Activated CD8-positive, alpha-beta memory T cell treated with anti-CD3 and anti-CD28 coated beads, Interleukin-2, amount 10 ng/mL, durations not matched to agents 7 days and 5 days (primary cell): ENCODE measurements at regions not wholly inside any gene's neighbourhood (a gene's known extent, or its start where the extent isn't known, plus 50 kb on each side); places are given as distances from the start of the nearest gene placed in this dataset.
"Not testable (repeated sequence)": the region's sequence is repeated elsewhere in the genome, so short reads cannot be mapped to it uniquely, and the experiment has no call there.

ENCODE experiments used
- ATAC-seq: fragments of 150-1000 bp; cut with Tn5 transposase; one replicate; pipeline ENCODE4 v1.10.0; 2021; ENCODE audit warnings: moderate library complexity
- CTCF ChIA-PET: fragments of 350-600 bp; sonication (Branson Sonifier 250); formaldehyde crosslinking; loops from one replicate; lab custom pipeline; 2021; ENCODE audit warnings: antibody characterized with exemption; lab: Charles Lee
- DNase-seq: peaks from one replicate; pipeline ENCODE4 v3.0.0-alpha.2; 2020
- H3K27ac Mint-ChIP-seq: one replicate; pipeline ENCODE4 v1.8.0; 2021; ENCODE audit warnings: mild to moderate bottlenecking, mixed read lengths
- H3K27me3 Mint-ChIP-seq: one replicate; pipeline ENCODE4 v1.8.0; 2021; ENCODE audit warnings: mixed read lengths
- H3K36me3 Mint-ChIP-seq: one replicate; pipeline ENCODE4 v1.8.0; 2021; ENCODE audit warnings: mild to moderate bottlenecking, mixed read lengths
- H3K4me1 Mint-ChIP-seq: one replicate; pipeline ENCODE4 v1.8.0; 2021; ENCODE audit warnings: mixed read lengths
- H3K4me3 Mint-ChIP-seq: one replicate; pipeline ENCODE4 v1.8.0; 2021; ENCODE audit warnings: mild to moderate bottlenecking, moderate library complexity, mixed read lengths
- H3K9me3 Mint-ChIP-seq: one replicate; pipeline ENCODE4 v1.8.0; 2022; ENCODE audit warnings: low read depth, mixed read lengths

GRCh38 chrX:3795411-3795810 lies 82.0 kb upstream of the PRKX start:
- DNase-seq, CTCF ChIA-PET, H3K9me3 Mint-ChIP-seq, ATAC-seq, H3K27ac Mint-ChIP-seq, H3K4me1 Mint-ChIP-seq, H3K4me3 Mint-ChIP-seq, H3K36me3 Mint-ChIP-seq: not testable (repeated sequence)
- peaks cover 26% of the 10 kb centered on the region for H3K27me3 Mint-ChIP-seq

GRCh38 chrX:3791449-3791848 lies 78.0 kb upstream of the PRKX start:
- peaks cover 26% of the 10 kb centered on the region for H3K27me3 Mint-ChIP-seq
- DNase-seq (no peak), ATAC-seq (no peak)
- H3K4me1 Mint-ChIP-seq, result peaks cover 11% of the 10 kb centered on the region
- H3K9me3 Mint-ChIP-seq, result no peaks in the 10 kb centered on the region
- CTCF ChIA-PET, result no interaction called here
- no peak overlapping the region for H3K4me3 Mint-ChIP-seq
- no peaks in the 10 kb centered on the region for H3K36me3 Mint-ChIP-seq
- no peak overlapping the region for H3K27ac Mint-ChIP-seq

- ATAC-seq (no peak), DNase-seq (peak; percentile 44)
- peaks cover 2% of the 10 kb centered on the region for H3K9me3 Mint-ChIP-seq
- CTCF ChIA-PET, result no interaction called here
- peaks cover 13% of the 10 kb centered on the region for H3K4me1 Mint-ChIP-seq
- H3K27ac Mint-ChIP-seq, result no peak overlapping the region
- peaks cover 9% of the 10 kb centered on the region for H3K27me3 Mint-ChIP-seq
- peaks cover 1% of the 10 kb centered on the region for H3K36me3 Mint-ChIP-seq
- H3K4me3 Mint-ChIP-seq, result no peak overlapping the region
Observed at GRCh38 chrX:3788494-3789233, 75.2 kb upstream of the PRKX start.

- H3K27ac Mint-ChIP-seq, result no peak overlapping the region
- CTCF ChIA-PET, result no interaction called here
Observed at GRCh38 chrX:3787856-3788255, 74.4 kb upstream of the PRKX start.

GRCh38 chrX:3785822-3786221 lies 72.4 kb upstream of the PRKX start:
- H3K36me3 Mint-ChIP-seq, H3K27ac Mint-ChIP-seq, H3K27me3 Mint-ChIP-seq, H3K4me3 Mint-ChIP-seq, H3K9me3 Mint-ChIP-seq, ATAC-seq, DNase-seq, CTCF ChIA-PET: not testable (repeated sequence)
- peaks cover 11% of the 10 kb centered on the region for H3K4me1 Mint-ChIP-seq

More at GRCh38 chrX:3787856-3788255, 74.4 kb upstream of the PRKX start:
- Mint-ChIP-seq H3K27me3 (peaks cover 8% of the 10 kb centered on the region), H3K4me3 (no peak overlapping the region), H3K36me3 (peaks cover 1% of the 10 kb centered on the region), H3K4me1 (peaks cover 13% of the 10 kb centered on the region), H3K9me3 (peaks cover 2% of the 10 kb centered on the region)
- ATAC-seq (no peak), DNase-seq (no peak)

GRCh38 chrX:3780564-3780963 lies 67.1 kb upstream of the PRKX start:
- H3K36me3 Mint-ChIP-seq, result peaks cover 1% of the 10 kb centered on the region
- no peak overlapping the region for H3K27ac Mint-ChIP-seq
- H3K9me3 Mint-ChIP-seq, result peaks cover 2% of the 10 kb centered on the region
- DNase-seq (no peak), ATAC-seq (no peak)
- peaks cover 20% of the 10 kb centered on the region for H3K4me1 Mint-ChIP-seq
- CTCF ChIA-PET, result no interaction called here
- H3K27me3 Mint-ChIP-seq, result no peaks in the 10 kb centered on the region
- no peak overlapping the region for H3K4me3 Mint-ChIP-seq

- no peaks in the 10 kb centered on the region for H3K36me3 Mint-ChIP-seq
- no peak overlapping the region for H3K27ac Mint-ChIP-seq
- peaks cover 2% of the 10 kb centered on the region for H3K9me3 Mint-ChIP-seq
- no peaks in the 10 kb centered on the region for H3K27me3 Mint-ChIP-seq
- CTCF ChIA-PET, result no interaction called here
- H3K4me3 Mint-ChIP-seq, result no peak overlapping the region
- peaks cover 20% of the 10 kb centered on the region for H3K4me1 Mint-ChIP-seq
- ATAC-seq (no peak), DNase-seq (no peak)
Observed at GRCh38 chrX:3779546-3779945, 66.1 kb upstream of the PRKX start.

- H3K4me3 Mint-ChIP-seq, result no peak overlapping the region
- H3K4me1 Mint-ChIP-seq, result peaks cover 20% of the 10 kb centered on the region
- no peaks in the 10 kb centered on the region for H3K36me3 Mint-ChIP-seq
- CTCF ChIA-PET, result no interaction called here
- H3K27ac Mint-ChIP-seq, result no peak overlapping the region
- ATAC-seq (no peak), DNase-seq (no peak)
- H3K9me3 Mint-ChIP-seq, result no peaks in the 10 kb centered on the region
- H3K27me3 Mint-ChIP-seq, result peaks cover 5% of the 10 kb centered on the region
Observed at GRCh38 chrX:3777416-3777815, 64.0 kb upstream of the PRKX start.

- ATAC-seq (no peak), DNase-seq (no peak)
- CTCF ChIA-PET, result interaction anchor here (0.7 kb wide), 1 partner anchor 343 kb away, joined by 3 read pairs; no protein-coding TSS in a partner anchor
- Mint-ChIP-seq H3K27ac (no peak overlapping the region), H3K4me1 (peaks cover 1% of the 10 kb centered on the region), H3K27me3 (peaks cover 7% of the 10 kb centered on the region), H3K36me3 (no peaks in the 10 kb centered on the region), H3K9me3 (no peaks in the 10 kb centered on the region), H3K4me3 (no peak overlapping the region)
Observed at GRCh38 chrX:3771766-3772165, 58.3 kb upstream of the PRKX start.

GRCh38 chrX:3768881-3769280 lies 55.4 kb upstream of the PRKX start:
- H3K4me1 Mint-ChIP-seq, result no peaks in the 10 kb centered on the region
- no peak overlapping the region for H3K4me3 Mint-ChIP-seq
- CTCF ChIA-PET, result no interaction called here
- H3K36me3 Mint-ChIP-seq, result peaks cover 3% of the 10 kb centered on the region
- peaks cover 3% of the 10 kb centered on the region for H3K9me3 Mint-ChIP-seq
- no peak for DNase-seq
- peaks cover 8% of the 10 kb centered on the region for H3K27me3 Mint-ChIP-seq
- no peak overlapping the region for H3K27ac Mint-ChIP-seq
- ATAC-seq, result no peak
